ENCODE measurements at regions not wholly inside any gene's neighbourhood (a gene's known extent, or its start where the extent isn't known, plus 50 kb on each side); places are given as distances from the start of the nearest gene placed in this dataset.

DNA sequence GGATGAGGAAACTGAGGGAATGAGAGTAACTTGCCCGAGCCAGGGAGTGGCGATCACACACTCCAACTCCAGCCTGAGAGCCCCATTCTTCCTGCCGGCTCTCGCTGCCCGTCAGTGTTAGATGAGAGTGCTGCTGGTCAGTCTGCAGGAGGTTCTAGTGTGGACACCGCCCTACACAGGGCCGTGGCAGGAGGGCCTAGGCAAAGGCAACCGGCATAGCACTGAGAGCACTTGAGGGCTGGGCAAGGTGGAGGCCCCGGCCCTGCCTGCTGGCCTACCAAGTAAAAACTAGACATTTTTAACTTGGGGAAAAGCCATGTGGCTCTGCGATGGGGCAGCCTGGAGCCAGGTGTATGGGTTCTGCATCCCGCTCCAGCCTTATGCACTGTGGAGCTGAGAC, 354.8 kb downstream of the SEC14L1 start:
- no peaks in the 10 kb centered on the region for H3K9me3 Mint-ChIP-seq
- peak overlapping the region; percentile 77 for H3K27ac Mint-ChIP-seq
- ChIA-PET CTCF (interaction anchor here (0.7 to 5.0 kb wide), 12 partner anchors 23 to 215 kb away, joined by 3 to 142 read pairs (median 12); no protein-coding TSS in a partner anchor), POLR2A (interaction anchor here (1.4 to 2.7 kb wide), 14 partner anchors 22 to 173 kb away, joined by 4 to 27 read pairs (median 8); no protein-coding TSS in a partner anchor)
- ATAC-seq (ENCODE audit: low read depth) = no peak
- peaks cover 27% of the 10 kb centered on the region for H3K4me1 Mint-ChIP-seq
- intact Hi-C loops (cut with micrococcal nuclease) = loop anchor here (1.0 to 5.0 kb wide), 5 partner anchors 31 to 408 kb away; no protein-coding TSS in a partner anchor
- H3K27me3 Mint-ChIP-seq = no peaks in the 10 kb centered on the region
- H3K36me3 Mint-ChIP-seq (ENCODE audit: low read depth) = peaks cover 69% of the 10 kb centered on the region
- no peak overlapping the region for H3K4me3 Mint-ChIP-seq
- DNase-seq = peak; percentile 13
- TF ChIP-seq, protein P1, sequence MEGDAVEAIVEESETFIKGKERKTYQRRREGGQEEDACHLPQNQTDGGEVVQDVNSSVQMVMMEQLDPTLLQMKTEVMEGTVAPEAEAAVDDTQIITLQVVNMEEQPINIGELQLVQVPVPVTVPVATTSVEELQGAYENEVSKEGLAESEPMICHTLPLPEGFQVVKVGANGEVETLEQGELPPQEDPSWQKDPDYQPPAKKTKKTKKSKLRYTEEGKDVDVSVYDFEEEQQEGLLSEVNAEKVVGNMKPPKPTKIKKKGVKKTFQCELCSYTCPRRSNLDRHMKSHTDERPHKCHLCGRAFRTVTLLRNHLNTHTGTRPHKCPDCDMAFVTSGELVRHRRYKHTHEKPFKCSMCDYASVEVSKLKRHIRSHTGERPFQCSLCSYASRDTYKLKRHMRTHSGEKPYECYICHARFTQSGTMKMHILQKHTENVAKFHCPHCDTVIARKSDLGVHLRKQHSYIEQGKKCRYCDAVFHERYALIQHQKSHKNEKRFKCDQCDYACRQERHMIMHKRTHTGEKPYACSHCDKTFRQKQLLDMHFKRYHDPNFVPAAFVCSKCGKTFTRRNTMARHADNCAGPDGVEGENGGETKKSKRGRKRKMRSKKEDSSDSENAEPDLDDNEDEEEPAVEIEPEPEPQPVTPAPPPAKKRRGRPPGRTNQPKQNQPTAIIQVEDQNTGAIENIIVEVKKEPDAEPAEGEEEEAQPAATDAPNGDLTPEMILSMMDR (IDR thresholded peaks at IDR 0.05) = no peak

DNA sequence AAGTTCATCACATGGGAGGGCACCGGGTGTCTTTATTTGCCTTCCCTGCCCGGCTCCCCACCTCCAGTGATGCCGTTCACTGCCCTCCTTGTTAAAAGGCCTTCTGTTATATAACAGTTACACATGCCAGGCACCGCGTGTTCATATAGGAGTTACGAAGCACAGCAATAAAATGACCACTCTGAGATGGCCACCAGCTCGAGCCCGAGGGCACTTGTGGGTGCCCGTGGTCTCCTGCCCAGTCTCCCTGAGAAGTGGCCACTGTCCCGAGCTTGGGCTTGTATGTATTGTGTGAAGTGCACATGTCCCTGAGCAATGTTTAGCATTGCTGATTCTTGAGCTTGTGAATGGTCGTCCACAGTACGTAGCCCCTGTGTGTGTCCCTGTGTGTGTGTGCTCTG, 355.6 kb downstream of the SEC14L1 start:
- peaks cover 70% of the 10 kb centered on the region for H3K36me3 Mint-ChIP-seq (ENCODE audit: low read depth)
- H3K27ac Mint-ChIP-seq = no peak overlapping the region
- TF ChIP-seq, protein P1 (IDR thresholded peaks at IDR 0.05) = no peak
- H3K4me3 Mint-ChIP-seq = no peak overlapping the region
- H3K4me1 Mint-ChIP-seq = peaks cover 27% of the 10 kb centered on the region
- no peak for ATAC-seq (ENCODE audit: low read depth)
- H3K27me3 Mint-ChIP-seq = no peaks in the 10 kb centered on the region
- no peaks in the 10 kb centered on the region for H3K9me3 Mint-ChIP-seq
- intact Hi-C loops (cut with micrococcal nuclease) = loop anchor here (5.0 kb wide), 1 partner anchor 409 kb away; no protein-coding TSS in a partner anchor
- ChIA-PET CTCF (interaction anchor here (1.3 to 3.7 kb wide), 4 partner anchors 66 to 96 kb away, joined by 4 to 91 read pairs (median 16); no protein-coding TSS in a partner anchor), POLR2A (interaction anchor here (1.1 to 1.8 kb wide), 3 partner anchors 51 to 72 kb away, joined by 3 to 6 read pairs (median 5); no protein-coding TSS in a partner anchor)
- peak; percentile 9 for DNase-seq

DNA sequence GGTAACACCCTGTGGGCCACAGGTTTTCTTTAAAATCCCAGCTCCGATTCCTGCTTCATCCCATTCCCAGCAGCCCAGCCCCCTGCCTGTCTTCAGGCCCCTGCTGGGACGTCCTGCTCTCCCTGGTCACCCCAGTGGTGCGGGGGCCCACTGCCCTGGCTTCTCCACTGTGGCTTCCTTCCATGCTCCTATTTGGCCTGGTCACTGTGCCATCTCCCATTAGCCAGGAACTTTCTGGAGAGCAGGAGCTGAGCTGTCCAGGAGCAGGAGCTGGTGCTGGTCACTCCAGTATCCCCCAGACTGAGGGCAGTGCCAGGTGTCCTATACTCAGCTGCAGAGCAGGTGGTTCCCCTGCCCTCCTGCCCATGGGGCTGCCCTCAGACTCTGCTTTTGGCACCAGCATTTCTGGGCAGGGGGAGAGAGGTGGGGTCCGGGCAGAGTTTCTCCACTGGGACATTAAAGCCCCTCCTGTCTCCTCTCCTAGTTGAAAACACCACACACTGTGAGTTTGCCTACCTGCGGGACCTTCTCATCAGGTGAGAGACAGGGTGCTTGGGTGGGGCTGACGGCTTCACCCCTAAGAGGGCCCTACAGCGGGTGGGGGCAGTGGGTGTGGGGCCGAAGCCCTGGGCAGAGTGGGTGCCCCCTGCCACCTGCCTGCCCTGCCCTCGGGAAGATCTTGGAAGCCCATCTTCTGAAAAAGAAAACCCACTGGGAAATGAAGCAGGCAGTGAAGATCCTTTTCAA, 356.2 kb downstream of the SEC14L1 start:
- H3K4me1 Mint-ChIP-seq = peaks cover 23% of the 10 kb centered on the region
- ChIA-PET CTCF (interaction anchor here (1.1 to 3.7 kb wide), 4 partner anchors 67 to 97 kb away, joined by 4 to 91 read pairs (median 10); no protein-coding TSS in a partner anchor), POLR2A (interaction anchor here (1.1 to 1.8 kb wide), 3 partner anchors 52 to 165 kb away, joined by 3 to 6 read pairs (median 3); no protein-coding TSS in a partner anchor)
- no peaks in the 10 kb centered on the region for H3K27me3 Mint-ChIP-seq
- H3K36me3 Mint-ChIP-seq (ENCODE audit: low read depth) = peaks cover 72% of the 10 kb centered on the region
- TF ChIP-seq, protein P1 (IDR thresholded peaks at IDR 0.05) = no peak
- no peak overlapping the region for H3K27ac Mint-ChIP-seq
- H3K9me3 Mint-ChIP-seq = no peaks in the 10 kb centered on the region
- DNase-seq (peak; percentile 12), ATAC-seq (ENCODE audit: low read depth) (no peak)
- intact Hi-C loops (cut with micrococcal nuclease) = loop anchor here (5.0 kb wide), 1 partner anchor 410 kb away; no protein-coding TSS in a partner anchor
- no peak overlapping the region for H3K4me3 Mint-ChIP-seq

DNA sequence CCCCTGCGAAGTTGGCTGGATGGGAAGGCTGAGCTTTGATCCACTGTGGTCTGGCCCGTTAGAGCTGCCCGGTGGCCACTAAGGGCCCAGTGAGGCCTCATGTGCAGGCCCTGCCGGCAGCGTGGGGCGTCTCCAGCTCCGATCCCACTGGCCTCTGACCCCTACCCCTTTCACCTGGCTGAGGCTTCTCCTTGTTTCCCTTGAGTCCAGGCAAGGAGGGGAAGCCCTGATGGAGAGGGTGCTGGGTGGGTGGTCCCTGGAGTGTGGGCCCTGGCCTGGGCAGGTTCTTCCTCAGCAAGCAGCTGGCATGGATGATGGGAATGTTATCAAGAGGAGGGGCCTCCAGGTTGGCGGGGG, 356.8 kb downstream of the SEC14L1 start:
- no peak overlapping the region for H3K27ac Mint-ChIP-seq
- DNase-seq (peak; percentile 12), ATAC-seq (ENCODE audit: low read depth) (no peak)
- ChIA-PET POLR2A (interaction anchor here (1.1 to 1.8 kb wide), 3 partner anchors 52 to 166 kb away, joined by 3 to 6 read pairs (median 3); no protein-coding TSS in a partner anchor), CTCF (interaction anchor here (1.1 to 2.6 kb wide), 3 partner anchors 67 to 97 kb away, joined by 4 to 14 read pairs (median 6); no protein-coding TSS in a partner anchor)
- no peaks in the 10 kb centered on the region for H3K9me3 Mint-ChIP-seq
- intact Hi-C loops (cut with micrococcal nuclease) = loop anchor here (5.0 kb wide), 1 partner anchor 410 kb away; no protein-coding TSS in a partner anchor
- peaks cover 18% of the 10 kb centered on the region for H3K4me1 Mint-ChIP-seq
- no peaks in the 10 kb centered on the region for H3K27me3 Mint-ChIP-seq
- TF ChIP-seq, protein P1 (IDR thresholded peaks at IDR 0.05) = no peak
- no peak overlapping the region for H3K4me3 Mint-ChIP-seq
- H3K36me3 Mint-ChIP-seq (ENCODE audit: low read depth) = peaks cover 68% of the 10 kb centered on the region

Data from activated B cell treated with CpG ODN at 0.5 μM for 24 hours (primary cell).